A673 (cell line): ENCODE measurements at regions not wholly inside any gene's neighbourhood (a gene's known extent, or its start where the extent isn't known, plus 50 kb on each side); places are given as distances from the start of the nearest gene placed in this dataset.

Experiments used
- EZH2 ChIP-seq: fragments of 200-600 bp; sonication (generic); IDR thresholded peaks from 2 replicates; pipeline ENCODE4 v1.6.1; 2017; ENCODE audit warnings: borderline replicate concordance, low read depth, mild to moderate bottlenecking, mixed read lengths, antibody characterized with exemption, low read length; ENCODE audit not compliant: poor library complexity, severe bottlenecking
- TF ChIP-seq, protein P1 (sequence below): fragments of 300-800, 200-600 bp; sonication (generic); conservative IDR thresholded peaks from 2 replicates; pipeline ENCODE4 v1.5.1; 2017; ENCODE audit warnings: low read depth, mild to moderate bottlenecking, antibody characterized with exemption, low read length, moderate library complexity, mixed read lengths

DNA sequence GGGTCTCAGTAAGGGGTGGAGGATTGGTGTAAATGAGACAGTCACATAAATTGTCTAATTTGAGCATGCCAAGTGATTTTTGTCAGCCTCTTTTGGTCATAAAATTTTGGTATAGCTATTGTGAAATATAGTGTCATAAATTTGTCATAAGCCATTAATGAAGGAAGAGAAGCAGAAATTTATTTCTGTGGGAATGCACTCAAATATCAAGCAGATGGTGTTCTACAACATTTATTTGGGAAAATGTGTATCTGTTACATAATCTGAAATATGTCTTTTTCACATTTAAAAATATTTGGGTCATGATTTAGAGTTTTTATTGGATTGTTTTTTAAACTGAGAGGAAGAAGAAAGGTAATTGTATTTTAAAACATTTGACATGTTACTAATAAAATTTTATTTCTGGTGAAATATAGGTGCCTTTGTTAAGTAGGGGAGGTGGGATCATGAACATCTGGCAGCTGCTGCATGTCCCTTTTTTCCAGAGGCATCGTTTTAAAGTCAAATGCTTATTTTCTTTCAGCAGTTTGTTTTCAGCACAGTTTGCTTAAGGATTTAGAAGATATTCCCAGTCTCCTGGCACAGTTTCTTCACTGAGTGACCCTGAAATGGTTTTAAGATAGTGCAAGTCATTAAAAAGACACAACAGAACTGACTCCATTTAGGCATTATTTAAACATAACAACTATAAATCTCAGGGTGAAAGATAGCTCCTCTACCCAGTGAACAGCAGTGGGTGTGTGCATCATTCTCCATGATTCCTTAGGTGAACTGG lies 371.7 kb downstream of the SNAPC1 start:
- TF ChIP-seq, protein P1, sequence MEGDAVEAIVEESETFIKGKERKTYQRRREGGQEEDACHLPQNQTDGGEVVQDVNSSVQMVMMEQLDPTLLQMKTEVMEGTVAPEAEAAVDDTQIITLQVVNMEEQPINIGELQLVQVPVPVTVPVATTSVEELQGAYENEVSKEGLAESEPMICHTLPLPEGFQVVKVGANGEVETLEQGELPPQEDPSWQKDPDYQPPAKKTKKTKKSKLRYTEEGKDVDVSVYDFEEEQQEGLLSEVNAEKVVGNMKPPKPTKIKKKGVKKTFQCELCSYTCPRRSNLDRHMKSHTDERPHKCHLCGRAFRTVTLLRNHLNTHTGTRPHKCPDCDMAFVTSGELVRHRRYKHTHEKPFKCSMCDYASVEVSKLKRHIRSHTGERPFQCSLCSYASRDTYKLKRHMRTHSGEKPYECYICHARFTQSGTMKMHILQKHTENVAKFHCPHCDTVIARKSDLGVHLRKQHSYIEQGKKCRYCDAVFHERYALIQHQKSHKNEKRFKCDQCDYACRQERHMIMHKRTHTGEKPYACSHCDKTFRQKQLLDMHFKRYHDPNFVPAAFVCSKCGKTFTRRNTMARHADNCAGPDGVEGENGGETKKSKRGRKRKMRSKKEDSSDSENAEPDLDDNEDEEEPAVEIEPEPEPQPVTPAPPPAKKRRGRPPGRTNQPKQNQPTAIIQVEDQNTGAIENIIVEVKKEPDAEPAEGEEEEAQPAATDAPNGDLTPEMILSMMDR = no peak
- TF ChIP-seq EZH2 = no peak
